Trophoblast cell (in vitro differentiated cells and primary cell): ENCODE measurements at regions not wholly inside any gene's neighbourhood (a gene's known extent, or its start where the extent isn't known, plus 50 kb on each side); places are given as distances from the start of the nearest gene placed in this dataset.
A peak's percentile ranks its signal among the peaks of the same experiment; 100 is the strongest.

Experiments used
- DNase-seq, 2 donors: peaks; one replicate each; pipeline ENCODE4 v3.0.0-alpha.2; 2016
- H2AFZ ChIP-seq: 2 replicates; pipeline ENCODE4 v1.6.1; 2013; ENCODE audit warnings: low read length, moderate library complexity, mild to moderate bottlenecking; ENCODE audit not compliant: insufficient read depth, poor library complexity
- H2AK5ac ChIP-seq: 2 replicates; pipeline ENCODE4 v1.6.1; 2013; ENCODE audit warnings: mild to moderate bottlenecking, low read length
- H2BK120ac ChIP-seq: 2 replicates; pipeline ENCODE4 v1.6.1; 2013; ENCODE audit warnings: low read length, mild to moderate bottlenecking, moderate library complexity; ENCODE audit not compliant: insufficient read depth, poor library complexity
- H2BK12ac ChIP-seq: 2 replicates; pipeline ENCODE4 v1.6.1; 2013; ENCODE audit warnings: mild to moderate bottlenecking, low read length, moderate library complexity
- H2BK5ac ChIP-seq: 2 replicates; pipeline ENCODE4 v1.6.1; 2013; ENCODE audit warnings: low read length, low read depth, moderate library complexity, mild to moderate bottlenecking; ENCODE audit not compliant: poor library complexity
- H3K14ac ChIP-seq: 2 replicates; pipeline ENCODE4 v1.6.1; 2013; ENCODE audit warnings: mild to moderate bottlenecking, low read length
- H3K18ac ChIP-seq: 2 replicates; pipeline ENCODE4 v1.6.1; 2013; ENCODE audit warnings: mild to moderate bottlenecking, low read length
- H3K23ac ChIP-seq: 2 replicates; pipeline ENCODE4 v1.6.1; 2013; ENCODE audit warnings: low read length
- H3K27ac ChIP-seq: 2 replicates; pipeline ENCODE4 v1.5.1; 2013; ENCODE audit warnings: low read depth, mild to moderate bottlenecking, inconsistent platforms, low read length, moderate library complexity
- H3K27me3 ChIP-seq: 2 replicates; pipeline ENCODE4 v1.6.1; 2013; ENCODE audit warnings: inconsistent platforms, mild to moderate bottlenecking, low read length, moderate library complexity; ENCODE audit not compliant: insufficient read depth
- H3K36me3 ChIP-seq, 2 experiments: 1 replicate in 1 of 2; 2 replicates in 1 of 2; pipeline ENCODE4 v1.6.1; 2013; ENCODE audit warnings: low read length in 2 of 2, mild to moderate bottlenecking in 2 of 2, moderate library complexity in 1 of 2; ENCODE audit not compliant: insufficient read depth in 2 of 2, control insufficient read depth in 1 of 2
- H3K4ac ChIP-seq: 2 replicates; pipeline ENCODE4 v1.6.1; 2013; ENCODE audit warnings: low read depth, mild to moderate bottlenecking, low read length, moderate library complexity
- H3K4me1 ChIP-seq, 2 experiments: 1 replicate in 1 of 2; 2 replicates in 1 of 2; pipeline ENCODE4 v1.6.1; 2013; ENCODE audit warnings: low read length in 2 of 2, mild to moderate bottlenecking in 2 of 2, moderate library complexity in 1 of 2; ENCODE audit not compliant: insufficient read depth in 2 of 2, control insufficient read depth in 1 of 2
- H3K4me2 ChIP-seq: 2 replicates; pipeline ENCODE4 v1.6.1; 2013; ENCODE audit warnings: inconsistent platforms, mild to moderate bottlenecking, low read length, moderate library complexity
- H3K4me3 ChIP-seq: 2 replicates; pipeline ENCODE4 v1.5.1; 2013; ENCODE audit warnings: mild to moderate bottlenecking, low read depth, low read length, inconsistent platforms
- H3K79me1 ChIP-seq: one replicate; pipeline ENCODE4 v1.6.1; 2013; ENCODE audit warnings: low read length
- H3K79me2 ChIP-seq: 2 replicates; pipeline ENCODE4 v1.6.1; 2013; ENCODE audit warnings: low read length, mild to moderate bottlenecking; ENCODE audit not compliant: control insufficient read depth, insufficient read depth, poor library complexity
- H3K9ac ChIP-seq: 2 replicates; pipeline ENCODE4 v1.6.1; 2013; ENCODE audit warnings: mild to moderate bottlenecking, low read length
- H3K9me3 ChIP-seq: 2 replicates; pipeline ENCODE4 v1.6.1; 2013; ENCODE audit warnings: low read depth, mild to moderate bottlenecking, control low read depth, inconsistent platforms, low read length; ENCODE audit not compliant: insufficient read depth
- H4K12ac ChIP-seq: 2 replicates; pipeline ENCODE4 v1.6.1; 2013; ENCODE audit warnings: low read depth, mild to moderate bottlenecking, low read length, moderate library complexity
- H4K8ac ChIP-seq: 2 replicates; pipeline ENCODE4 v1.6.1; 2013; ENCODE audit warnings: low read depth, mild to moderate bottlenecking, low read length, moderate library complexity
- H4K91ac ChIP-seq: one replicate; pipeline ENCODE4 v1.6.1; 2013; ENCODE audit warnings: low read depth, mild to moderate bottlenecking, low read length, moderate library complexity
- WGBS: extraction: QIAGEN DNeasy Blood & Tissue Kit; methylation state at CpG from one replicate; pipeline ENCODE4 v1.1.7; 2013; ENCODE audit warnings: missing lambda C conversion rate; ENCODE audit not compliant: insufficient read length, insufficient coverage; ENCODE audit errors: extremely low coverage; 5-methylcytosine and 5-hydroxymethylcytosine counted together

- no CpG with 5 or more reads among the region's 1 CpG for WGBS
- peaks cover 15 to 30% of the 10 kb centered on the region in 2 experiments for H3K4me1 ChIP-seq
- peaks cover 2% of the 10 kb centered on the region for H3K9me3 ChIP-seq
- H3K18ac ChIP-seq: no peak overlapping the region
- no peak overlapping the region for H3K23ac ChIP-seq
- H3K4me2 ChIP-seq: no peak overlapping the region
- no peak for DNase-seq
- H2BK5ac ChIP-seq: peak overlapping the region; percentile 69
- no peak overlapping the region for H4K8ac ChIP-seq
- H3K9ac ChIP-seq: no peak overlapping the region
- H4K91ac ChIP-seq: peak overlapping the region; percentile 68
- peak overlapping the region; percentile 75 for H3K14ac ChIP-seq
- H2AFZ ChIP-seq: no peak overlapping the region
- no peaks in the 10 kb centered on the region for H3K27me3 ChIP-seq
- peak overlapping the region; percentile 92 for H2BK120ac ChIP-seq
- peak overlapping the region; percentile 95 for H2BK12ac ChIP-seq
- H3K4ac ChIP-seq: no peak overlapping the region
- no peak overlapping the region for H3K4me3 ChIP-seq
- H3K36me3 ChIP-seq: no peaks in the 10 kb centered on the region
- H3K79me1 ChIP-seq: peaks cover 27% of the 10 kb centered on the region
- H4K12ac ChIP-seq: no peak overlapping the region
- peak overlapping the region; percentile 75 for H3K27ac ChIP-seq
- H2AK5ac ChIP-seq: no peak overlapping the region
- H3K79me2 ChIP-seq: no peaks in the 10 kb centered on the region
These were observed 371.7 kb upstream of the ADGRL2 start for GRCh38 chr1:81428998-81429397.

DNA sequence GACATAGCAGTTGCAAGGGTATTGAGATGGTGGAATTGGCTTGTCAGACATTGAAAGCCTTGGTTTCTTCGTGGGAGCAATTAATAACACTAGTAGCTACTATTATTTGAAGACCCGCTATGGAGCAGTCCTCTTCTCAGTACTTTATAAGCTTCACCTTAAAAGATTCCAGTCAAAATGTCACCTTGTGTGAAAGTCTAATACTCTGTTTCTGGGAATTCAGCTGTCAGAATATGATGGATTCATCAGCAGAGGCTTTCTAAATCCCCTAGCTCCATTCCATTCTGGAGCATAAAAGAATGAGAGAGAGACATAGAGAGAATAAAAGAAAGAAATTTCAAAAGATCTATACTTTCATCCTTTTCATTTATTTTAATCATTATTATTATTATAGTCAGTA, 375.9 kb upstream of the ADGRL2 start:
- H2BK12ac ChIP-seq: no peak overlapping the region
- no peak overlapping the region for H3K4ac ChIP-seq
- no peaks in the 10 kb centered on the region for H3K36me3 ChIP-seq
- no peak overlapping the region for H3K4me2 ChIP-seq
- H3K9ac ChIP-seq: no peak overlapping the region
- H4K91ac ChIP-seq: no peak overlapping the region
- peaks cover 9 to 13% of the 10 kb centered on the region in 2 experiments for H3K4me1 ChIP-seq
- no peak overlapping the region for H4K8ac ChIP-seq
- peak overlapping the region; percentile 55 for H2BK5ac ChIP-seq
- H3K27me3 ChIP-seq: no peaks in the 10 kb centered on the region
- no peak overlapping the region for H3K18ac ChIP-seq
- peak overlapping the region; percentile 43 for H2BK120ac ChIP-seq
- no peaks in the 10 kb centered on the region for H3K79me2 ChIP-seq
- H4K12ac ChIP-seq: no peak overlapping the region
- peaks cover 2% of the 10 kb centered on the region for H3K9me3 ChIP-seq
- WGBS: no CpG with 5 or more reads among the region's 2 CpGs
- no peak overlapping the region for H3K14ac ChIP-seq
- H3K4me3 ChIP-seq: no peak overlapping the region
- H2AFZ ChIP-seq: no peak overlapping the region
- no peak overlapping the region for H3K23ac ChIP-seq
- H3K79me1 ChIP-seq: peaks cover 21% of the 10 kb centered on the region
- H3K27ac ChIP-seq: peak overlapping the region; percentile 86
- no peak for DNase-seq
- no peak overlapping the region for H2AK5ac ChIP-seq

DNA sequence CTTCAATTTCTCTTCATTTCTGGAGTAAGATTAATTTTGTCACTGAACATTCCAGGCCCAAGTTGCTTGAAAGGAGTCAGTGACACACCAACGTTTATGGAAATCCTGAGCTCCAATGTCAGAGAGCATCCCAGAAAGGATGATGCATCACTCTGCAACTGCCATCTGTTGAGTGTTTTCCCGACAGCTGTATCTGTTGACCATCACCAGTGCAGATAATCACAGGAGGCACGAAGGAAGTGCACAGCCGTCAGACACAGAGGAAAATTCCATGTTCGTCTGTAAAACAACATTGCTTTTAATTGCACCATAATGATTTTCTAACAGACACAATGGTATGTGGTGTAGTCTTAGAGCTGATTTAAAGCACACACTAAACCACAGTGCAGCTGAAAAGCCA, 376.7 kb upstream of the ADGRL2 start:
- H3K27ac ChIP-seq: peak overlapping the region; percentile 86
- peak; percentile 58 to 68 for DNase-seq
- no peak overlapping the region for H2AK5ac ChIP-seq
- H2AFZ ChIP-seq: no peak overlapping the region
- H3K4me3 ChIP-seq: no peak overlapping the region
- H3K23ac ChIP-seq: no peak overlapping the region
- no peak overlapping the region for H3K9ac ChIP-seq
- H3K4ac ChIP-seq: no peak overlapping the region
- H3K4me2 ChIP-seq: no peak overlapping the region
- no peak overlapping the region for H2BK5ac ChIP-seq
- no peaks in the 10 kb centered on the region for H3K36me3 ChIP-seq
- H4K91ac ChIP-seq: no peak overlapping the region
- no peaks in the 10 kb centered on the region for H3K27me3 ChIP-seq
- H3K14ac ChIP-seq: no peak overlapping the region
- peaks cover 21% of the 10 kb centered on the region for H3K79me1 ChIP-seq
- H2BK120ac ChIP-seq: no peak overlapping the region
- no peak overlapping the region for H3K18ac ChIP-seq
- H2BK12ac ChIP-seq: no peak overlapping the region
- H3K79me2 ChIP-seq: no peaks in the 10 kb centered on the region
- H4K12ac ChIP-seq: no peak overlapping the region
- WGBS: no CpG with 5 or more reads among the region's 5 CpGs
- peaks cover 6 to 10% of the 10 kb centered on the region in 2 experiments for H3K4me1 ChIP-seq
- H3K9me3 ChIP-seq: peaks cover 2% of the 10 kb centered on the region
- H4K8ac ChIP-seq: no peak overlapping the region

GRCh38 chr1:81420760-81421159, 380.0 kb upstream of the ADGRL2 start:
- Histone ChIP-seq H3K23ac (no peak overlapping the region), H2BK12ac (no peak overlapping the region), H3K4me1 (no peaks in the 10 kb centered on the region), H2AK5ac (peak overlapping the region; percentile 23), H3K36me3 (no peaks in the 10 kb centered on the region), H3K9me3 (no peaks in the 10 kb centered on the region), H3K9ac (no peak overlapping the region), H3K27me3 (no peaks in the 10 kb centered on the region), H4K91ac (no peak overlapping the region), H3K4ac (no peak overlapping the region), H3K79me2 (no peaks in the 10 kb centered on the region), H3K4me2 (no peak overlapping the region), H3K4me3 (no peak overlapping the region), H3K14ac (no peak overlapping the region), H2BK120ac (no peak overlapping the region), H3K79me1 (peaks cover 7% of the 10 kb centered on the region), H4K12ac (no peak overlapping the region), H2BK5ac (no peak overlapping the region), H3K18ac (no peak overlapping the region), H4K8ac (no peak overlapping the region), H3K27ac (no peak overlapping the region), H2AFZ (no peak overlapping the region)
- no CpG with 5 or more reads among the region's 2 CpGs for WGBS
- DNase-seq: no peak
